ENCODE measurements at regions not wholly inside any gene's neighbourhood (a gene's known extent, or its start where the extent isn't known, plus 50 kb on each side); places are given as distances from the start of the nearest gene placed in this dataset.
"Not testable (repeated sequence)": the region's sequence is repeated elsewhere in the genome, so short reads cannot be mapped to it uniquely, and the experiment has no call there.

DNA sequence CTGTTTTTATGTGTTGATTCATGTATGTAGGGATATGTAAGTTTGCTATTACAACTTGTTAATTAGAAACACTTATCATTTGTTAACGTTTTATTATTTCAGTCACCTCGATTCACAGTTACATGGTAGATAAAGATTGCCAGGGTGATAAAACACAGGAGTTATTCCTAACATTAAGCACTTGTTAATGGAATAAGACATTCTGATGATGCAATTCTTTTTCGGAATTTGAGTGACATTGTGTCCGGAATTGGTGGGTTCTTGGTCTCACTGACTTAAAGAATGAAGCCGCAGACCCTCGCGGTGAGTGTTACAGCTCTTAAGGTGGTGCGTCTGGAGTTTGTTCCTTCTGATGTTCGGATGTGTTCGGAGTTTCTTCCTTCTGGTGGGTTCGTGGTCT is 624.0 kb upstream of the CITED2 start:
- DNase-seq, result not testable (repeated sequence)

DNA sequence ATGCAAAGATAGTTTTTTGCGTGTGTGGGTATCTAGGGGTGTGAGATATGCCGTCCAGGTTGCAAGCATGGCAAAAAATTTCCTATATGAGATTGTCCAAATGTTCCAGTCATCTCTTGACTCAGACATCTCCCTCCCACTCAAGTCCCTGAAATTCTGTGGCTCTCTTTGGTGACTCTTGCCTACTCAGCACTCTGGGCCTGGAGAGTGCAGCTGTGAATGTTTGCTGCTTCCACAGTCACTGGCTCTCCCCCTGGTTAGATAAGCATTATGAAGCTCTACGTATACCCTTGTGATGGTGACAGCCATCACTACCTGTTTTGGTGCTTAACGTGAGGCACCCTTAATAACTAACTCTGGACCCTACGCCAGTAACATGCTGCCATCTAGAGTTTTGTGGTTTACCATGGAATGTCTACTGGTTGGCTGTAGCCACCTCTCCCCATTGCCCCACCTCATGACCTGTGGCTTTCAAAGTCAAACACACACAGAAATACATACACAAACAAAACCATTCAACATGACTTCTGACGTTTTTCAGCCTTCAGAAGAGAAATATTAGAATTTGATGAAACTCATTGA is 621.9 kb upstream of the CITED2 start:
- no peak for DNase-seq

DNA sequence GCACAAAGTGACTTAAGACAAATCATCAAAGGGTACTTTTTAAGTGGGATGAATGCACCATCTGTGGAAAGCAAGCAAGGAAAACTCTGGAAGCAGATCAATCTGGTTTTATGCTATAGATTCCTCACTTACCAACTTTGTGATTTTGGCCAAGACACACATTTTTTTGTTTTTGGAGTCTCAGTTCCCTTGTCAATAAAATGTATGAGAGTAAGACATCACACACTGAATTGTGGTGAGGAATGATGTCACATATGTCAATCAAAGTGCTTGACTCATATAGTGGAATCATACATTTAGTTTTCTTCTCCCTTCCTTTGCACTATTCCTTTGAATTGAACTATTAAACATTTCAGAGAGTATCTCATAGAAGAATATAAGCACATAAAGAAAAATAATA is 620.5 kb upstream of the CITED2 start:
- no peak for DNase-seq

DNA sequence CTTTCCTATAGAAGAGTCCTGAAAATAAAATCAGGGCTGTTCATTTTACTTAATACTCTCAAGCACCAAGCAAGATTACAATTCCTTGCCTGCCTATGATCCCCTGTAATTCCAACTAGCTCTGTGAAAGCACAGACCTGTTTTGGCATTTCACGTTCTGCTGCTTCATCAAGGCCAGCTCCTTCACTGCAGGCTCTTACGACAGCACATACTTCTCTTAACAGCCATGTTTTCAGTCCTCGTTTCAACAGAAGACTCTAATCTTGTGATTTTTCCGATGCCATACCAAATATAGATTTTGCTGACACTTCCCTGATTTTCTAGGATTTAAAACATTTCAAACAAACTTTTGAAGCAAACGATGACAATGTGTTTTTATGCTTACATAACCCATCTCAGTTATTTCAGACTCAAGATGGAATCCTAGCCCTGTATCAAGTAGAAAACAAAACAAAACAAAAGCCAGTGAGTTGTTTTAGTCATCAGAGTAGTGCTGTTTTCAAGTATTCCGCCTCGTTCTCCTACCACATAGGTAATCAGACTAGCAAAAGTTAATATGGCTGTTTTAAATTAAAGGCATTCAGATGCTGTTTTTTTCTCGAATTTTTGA is 616.5 kb upstream of the CITED2 start:
- DNase-seq, result no peak

DNA sequence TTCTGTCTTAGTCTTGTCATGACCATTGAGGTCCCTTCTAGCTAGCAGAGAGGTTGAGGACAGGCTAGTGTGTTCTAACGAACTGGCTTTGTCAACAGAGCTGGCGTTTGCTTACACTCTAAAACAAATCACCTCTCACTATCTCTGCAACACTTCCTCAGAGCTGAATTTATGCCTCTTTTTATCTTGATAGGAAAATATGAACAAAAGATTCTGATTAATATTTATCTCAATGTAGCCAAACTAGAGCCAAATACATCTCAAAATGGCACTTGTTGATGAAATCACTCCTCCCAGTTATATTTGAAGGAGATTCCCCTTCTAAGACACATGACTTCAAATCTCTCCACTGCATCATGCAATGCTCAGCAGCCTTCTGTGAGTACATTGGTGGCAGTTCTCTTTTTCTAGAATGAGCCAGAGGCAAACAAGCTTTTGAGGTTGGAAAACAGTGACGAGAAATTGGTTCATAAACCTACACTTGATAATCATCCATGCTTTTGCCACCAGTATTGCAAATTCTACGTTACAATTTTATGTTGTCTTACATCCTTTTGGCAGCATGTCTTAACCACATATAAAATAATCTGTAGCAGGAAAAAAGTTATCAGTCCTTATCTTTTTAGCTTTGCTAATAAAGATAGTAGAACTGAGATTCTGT is 615.7 kb upstream of the CITED2 start:
- no peak for DNase-seq

DNA sequence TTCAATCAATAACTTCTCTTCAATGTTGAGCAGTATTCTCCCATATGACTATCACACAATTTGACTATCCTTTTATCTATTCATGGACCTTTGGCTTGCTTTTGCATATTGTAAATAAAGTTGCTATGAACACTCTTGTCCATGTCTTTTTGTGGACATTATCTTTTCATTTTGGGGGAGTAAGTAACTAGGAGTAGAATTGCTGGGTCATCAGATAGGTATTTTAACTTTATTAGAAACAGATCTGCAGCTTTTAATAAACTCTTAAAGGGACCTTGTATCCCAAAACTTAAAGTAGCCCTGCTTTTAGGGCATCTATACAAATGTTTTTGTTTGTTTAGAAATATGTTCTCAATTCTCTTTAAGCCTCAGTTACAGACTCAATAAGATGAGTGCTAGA is 614.2 kb upstream of the CITED2 start:
- no peak for DNase-seq

DNA sequence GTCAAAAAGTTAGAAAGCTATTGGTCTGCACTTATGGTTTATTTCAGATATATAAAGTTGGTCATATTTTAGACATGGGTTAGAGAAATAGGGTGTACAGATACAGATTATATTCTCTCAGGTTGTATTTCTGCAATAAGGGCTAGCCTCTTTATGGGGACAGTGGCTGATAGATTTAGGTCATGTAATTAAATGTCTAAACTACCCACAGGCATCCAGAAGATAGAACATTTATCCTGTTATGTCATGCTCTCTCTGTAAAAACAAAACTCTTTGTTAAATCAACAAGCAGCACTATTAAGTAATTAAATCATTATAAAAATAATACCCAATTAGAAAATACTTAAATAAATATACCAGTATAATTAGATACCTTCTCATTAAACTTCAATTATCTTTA is 612.6 kb upstream of the CITED2 start:
- DNase-seq, result no peak

DNA sequence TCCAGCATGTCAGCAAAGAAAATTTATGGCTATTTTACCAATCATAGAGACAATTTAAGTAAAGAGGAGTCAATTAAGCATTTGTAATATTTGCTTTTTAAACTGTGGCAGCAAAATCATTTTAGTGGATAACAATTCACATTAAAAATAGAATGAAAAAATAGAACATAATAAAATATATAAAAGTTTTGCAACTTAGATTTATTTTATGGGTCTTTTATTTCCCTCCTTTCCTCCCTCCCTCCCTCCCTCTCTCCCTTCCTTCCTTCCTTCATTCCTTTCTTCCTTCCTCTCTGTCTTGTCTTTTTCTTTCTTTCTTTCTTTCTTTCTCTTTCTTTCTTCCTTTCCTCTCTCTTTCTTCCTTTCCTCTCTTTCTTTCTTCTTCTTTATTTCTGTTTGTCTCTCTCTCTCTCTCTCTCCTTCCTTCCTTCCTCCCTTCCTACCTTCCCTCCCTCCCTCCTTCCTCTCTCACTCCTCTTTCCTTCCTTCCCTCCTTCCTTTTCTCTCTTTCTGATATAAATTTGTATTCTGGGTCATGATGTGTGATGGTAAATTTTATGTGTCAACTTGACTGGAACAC is 610.9 kb upstream of the CITED2 start:
- no peak for DNase-seq

DNA sequence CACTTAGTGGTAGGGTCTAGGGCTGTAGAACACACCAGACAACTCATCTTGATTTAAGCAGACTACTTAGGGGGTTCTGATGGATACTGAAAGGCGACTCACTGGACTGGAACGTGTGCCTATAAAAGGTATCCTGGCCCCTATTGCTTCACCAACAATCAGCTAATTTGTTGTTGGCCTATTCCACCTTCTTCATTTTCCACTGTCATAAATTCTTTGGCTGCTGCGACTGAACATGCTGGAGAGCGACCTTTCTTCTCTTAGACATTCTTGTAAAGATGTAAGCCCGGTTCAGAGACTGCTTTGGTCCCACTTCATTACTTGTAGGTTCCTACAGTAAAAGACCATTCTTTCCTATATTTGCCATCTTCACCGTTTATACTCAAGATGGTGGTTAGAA is 609.9 kb upstream of the CITED2 start:
- no peak for DNase-seq

DNA sequence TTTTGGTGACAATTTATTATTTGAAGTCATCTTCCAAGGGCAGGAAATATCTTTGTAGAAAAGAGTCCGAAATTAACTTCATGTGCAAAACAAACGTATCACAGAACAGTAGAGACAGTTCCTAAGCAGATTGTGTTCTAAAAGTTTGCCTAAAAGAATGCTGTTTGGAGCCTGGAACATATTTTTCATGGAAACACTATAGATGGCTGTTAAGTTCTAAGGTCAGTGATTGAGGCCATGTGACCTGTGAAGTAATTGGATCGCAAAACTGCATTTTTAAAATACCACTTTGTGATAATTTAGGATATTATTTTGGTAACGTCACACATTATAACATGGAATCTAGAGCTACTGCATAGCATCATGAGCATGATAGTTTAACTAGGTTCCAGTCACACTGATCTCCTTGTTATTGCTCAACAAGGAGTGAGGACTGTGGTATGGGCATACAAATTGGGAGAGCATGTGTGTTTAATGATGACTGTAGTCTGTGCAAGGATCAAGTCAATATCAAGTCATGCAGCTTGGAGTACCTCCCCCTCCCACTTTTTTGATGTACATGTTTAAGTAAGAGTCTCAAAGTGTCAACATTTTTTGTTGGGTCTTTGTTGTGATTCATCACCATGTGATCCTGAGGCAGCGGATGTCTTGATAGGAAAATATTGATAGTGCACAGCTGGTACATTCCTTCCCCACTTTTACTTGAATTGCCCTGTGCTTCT is 609.3 kb upstream of the CITED2 start:
- DNase-seq, result no peak

DNA sequence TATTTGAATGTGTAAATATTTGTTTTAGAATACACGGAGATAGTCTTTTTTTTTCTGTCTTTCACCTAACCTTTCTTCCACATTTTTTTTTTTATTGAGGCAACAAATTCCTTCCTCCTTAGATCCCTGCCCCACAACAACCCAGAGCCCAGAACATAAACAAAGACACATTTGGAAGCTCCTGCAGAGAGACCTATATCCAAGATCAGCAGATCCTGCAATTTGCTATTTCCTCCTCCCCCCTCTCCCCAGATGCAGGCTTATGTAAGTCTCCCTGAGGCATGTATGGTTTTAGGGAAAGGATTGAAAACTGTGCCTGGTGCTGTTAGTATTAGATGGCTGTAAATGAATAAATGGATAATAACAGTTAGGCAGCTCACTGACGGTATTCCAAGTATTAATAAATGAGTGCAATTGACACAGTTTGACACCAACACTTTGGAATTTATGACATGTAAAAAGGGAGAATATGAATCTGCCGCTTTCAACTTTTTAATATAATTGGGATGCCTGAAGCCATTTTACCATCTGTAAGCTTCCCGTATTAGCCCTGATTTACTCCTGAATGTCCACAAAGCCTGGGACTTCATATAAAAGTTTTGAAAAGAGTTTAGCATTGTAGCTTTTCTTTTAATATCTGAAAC is 608.3 kb upstream of the CITED2 start:
- no peak for DNase-seq

DNA sequence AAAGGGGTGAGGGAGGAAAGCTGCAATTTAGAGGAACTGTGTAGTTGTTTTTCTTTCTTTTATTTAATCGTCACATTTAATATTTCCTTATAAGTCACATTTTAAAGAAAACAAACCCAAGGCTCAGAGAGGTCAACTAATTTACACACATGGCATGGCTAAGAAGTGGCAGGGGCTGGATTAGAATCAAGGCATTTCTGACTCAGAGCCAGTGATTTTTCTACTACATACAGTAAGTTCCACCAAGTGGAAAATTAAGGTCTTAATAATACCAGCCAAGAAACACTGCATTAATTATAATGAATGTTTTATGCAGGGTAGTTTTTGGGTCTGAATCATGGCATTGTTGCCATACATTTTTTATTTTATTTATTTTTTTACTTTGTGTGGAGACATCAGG is 607.7 kb upstream of the CITED2 start:
- DNase-seq, result no peak

DNA sequence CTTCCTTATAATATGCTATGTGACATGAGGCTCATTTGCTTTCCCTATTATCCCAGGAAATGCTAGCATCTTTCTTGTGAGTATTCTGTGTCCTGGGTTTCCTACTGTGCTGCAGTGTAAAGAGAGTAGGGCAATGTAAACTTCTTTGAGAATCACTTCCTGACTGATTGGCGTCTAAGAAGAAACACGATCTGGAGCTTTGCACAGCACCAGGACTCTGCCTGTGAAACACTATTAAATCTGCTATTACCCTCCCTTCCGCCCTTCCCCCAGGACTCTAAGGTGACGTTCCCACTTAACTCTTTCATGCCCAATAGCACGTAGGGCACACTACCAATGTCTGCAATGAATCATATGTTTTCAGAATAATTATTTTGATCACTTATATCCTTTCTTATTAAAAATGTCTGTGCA is 607.3 kb upstream of the CITED2 start:
- DNase-seq, result peak; percentile 59

DNA sequence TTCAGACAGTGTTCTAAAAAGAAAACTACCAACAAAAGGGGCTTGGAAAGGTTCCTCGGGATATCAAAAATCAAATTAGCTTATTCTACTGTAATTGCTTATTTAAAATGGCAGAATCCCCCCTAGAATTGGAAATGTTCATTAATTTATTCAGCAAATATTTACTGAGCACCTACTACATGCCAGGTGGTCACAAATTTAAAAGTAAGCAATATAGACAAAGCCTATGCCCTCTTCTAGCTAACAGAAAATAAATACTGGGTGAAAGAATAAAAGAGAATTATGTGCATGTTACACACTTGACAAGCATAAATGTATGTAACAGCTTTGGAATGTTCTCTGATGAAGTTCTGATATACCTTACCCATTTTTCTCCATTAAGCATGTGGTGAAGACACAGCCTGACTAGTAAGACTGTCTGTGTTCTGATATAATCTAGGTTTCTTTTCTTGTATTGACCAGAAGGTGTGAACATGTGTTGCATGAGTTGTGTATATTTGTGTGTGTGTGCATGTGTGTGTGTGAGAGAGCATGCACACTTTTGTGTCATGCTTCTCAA is 606.7 kb upstream of the CITED2 start:
- no peak for DNase-seq

DNA sequence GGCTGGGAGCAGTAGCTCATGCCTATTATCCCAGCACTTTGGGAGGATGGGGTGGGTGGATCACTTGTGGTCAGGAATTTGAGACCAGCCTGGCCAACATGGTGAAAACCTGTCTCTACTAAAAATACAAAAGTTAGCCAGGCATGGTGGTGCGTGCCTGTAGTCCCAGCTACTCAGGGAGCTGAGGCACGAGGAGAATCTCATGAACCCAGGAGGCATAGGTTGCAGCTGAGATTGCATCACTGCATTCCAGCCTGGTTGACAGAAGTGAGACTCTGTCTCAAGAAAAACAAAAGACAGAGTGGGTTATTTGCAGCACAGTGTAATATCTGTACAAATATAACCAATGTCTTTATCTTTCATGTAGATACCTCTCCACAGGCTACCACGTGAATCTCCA is 606.2 kb upstream of the CITED2 start:
- not testable (repeated sequence) for DNase-seq

DNA sequence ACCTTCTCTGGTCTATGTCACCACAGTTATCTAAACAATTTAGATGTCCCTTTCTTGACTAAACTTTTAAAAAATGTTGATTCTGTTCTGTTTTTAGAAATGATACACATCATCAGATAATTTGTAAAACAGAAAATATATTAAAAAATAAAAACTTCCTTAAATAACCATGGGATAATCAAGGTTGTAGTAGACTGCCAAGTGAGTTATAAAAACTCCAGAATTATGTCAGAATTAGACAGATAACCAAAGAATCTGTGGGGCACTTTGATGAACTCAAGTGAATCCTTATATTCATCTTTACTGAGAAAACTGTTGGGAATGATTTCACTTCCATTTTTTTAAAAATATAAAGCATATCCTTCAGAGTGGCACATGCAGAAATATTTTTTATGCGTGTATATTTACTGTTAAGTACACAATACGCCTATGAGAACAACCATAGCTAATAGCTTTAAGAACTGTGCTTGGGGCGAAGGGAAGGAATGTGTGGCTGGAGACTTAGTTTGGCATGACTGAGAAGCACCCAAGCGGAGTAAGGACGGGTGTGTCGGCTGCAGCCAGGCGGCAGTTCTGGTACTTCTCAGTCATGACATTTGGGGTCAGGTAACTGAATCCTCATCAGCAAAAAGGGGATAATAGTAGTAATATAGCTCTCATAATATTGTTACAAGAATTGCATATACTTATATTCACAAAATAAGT is 604.7 kb upstream of the CITED2 start:
- DNase-seq, result no peak

DNA sequence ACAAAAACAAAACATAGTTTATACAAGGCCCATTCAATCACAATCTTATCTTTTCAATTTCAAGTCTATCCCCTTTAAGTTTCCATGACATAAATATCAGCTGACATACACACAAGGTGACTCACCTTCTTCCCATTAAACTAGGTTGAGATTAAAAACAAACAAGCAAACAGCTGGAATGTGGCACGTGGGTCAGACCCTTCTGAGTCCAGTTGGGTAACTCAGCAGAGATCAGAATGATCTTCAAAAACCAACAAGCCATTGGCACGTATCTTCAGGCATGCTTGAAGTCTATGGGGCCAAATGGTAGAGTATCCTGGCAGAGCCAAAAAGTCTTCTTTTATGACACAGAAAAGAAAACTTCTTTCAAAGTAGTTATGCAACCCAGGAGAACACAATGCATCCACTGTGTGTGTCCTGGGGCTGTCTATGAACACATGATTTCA is 603.5 kb upstream of the CITED2 start:
- no peak for DNase-seq

DNA sequence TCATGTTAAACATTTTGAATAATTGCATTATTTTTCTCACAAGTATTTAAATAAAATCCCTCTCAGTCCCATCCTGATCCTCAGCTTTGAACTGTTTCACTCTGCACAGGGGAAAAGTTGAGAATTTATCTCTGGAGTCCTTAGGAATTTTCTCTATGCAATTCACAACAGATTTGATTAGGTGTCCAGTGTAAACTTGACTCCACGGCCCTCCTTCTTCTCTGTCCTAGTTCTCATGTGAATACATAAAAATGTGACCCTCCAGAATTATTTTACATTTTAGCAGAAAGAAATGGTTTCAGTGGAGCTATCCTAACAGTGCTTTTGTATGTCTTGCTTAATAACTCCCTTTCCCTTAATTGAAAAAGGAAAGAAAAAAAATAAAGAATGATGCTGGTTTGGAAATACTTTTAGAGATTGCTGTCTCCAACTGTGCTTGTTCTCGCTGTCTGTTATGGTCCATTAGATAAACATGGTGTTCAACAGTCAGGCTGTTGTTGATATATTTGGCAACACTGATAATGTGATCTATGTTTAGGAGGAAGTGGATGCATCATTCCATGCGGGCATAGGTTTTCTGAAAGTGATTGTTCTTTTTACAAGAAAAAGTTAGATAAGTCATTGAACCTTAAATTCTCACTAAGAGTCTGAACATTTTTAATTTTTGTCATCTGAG is 599.4 kb upstream of the CITED2 start:
- no peak for DNase-seq

DNA sequence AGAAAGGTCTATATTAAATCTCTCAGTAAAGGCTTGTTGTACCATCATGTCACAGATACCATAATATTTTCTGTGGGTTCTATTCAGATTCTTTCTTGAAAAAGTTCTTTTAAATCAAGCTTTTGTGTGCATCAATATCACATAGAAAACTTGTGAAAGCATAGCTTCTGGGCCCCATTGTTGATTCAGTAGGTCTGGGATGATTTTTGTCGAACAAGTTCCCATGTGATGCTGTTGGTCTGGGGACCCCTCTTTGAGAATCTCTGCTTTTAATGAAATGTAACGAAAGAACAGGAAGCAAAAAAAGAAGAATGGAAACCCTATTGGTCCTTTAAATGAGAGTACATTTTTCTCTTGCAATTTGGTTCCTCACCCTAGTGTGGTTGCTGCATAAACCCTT is 597.7 kb upstream of the CITED2 start:
- DNase-seq, result no peak

DNA sequence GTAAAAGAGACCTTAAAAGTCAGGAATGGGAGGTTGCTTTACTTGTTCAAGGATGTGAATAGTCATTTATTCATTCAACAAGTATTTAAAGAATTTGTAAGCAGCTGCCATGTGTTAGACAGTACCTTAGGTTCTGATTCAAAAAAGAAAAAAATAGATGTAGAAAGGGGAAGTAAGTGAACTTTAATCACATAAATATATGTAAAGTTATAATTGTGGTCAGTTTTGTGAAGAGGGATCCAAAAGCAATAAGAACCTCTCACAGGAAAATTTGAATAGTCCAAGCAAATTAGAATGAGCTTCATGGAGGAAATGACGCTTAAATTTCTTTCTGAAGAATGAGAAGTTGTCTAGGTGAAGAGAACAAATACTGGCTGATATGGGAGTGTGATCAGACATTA is 596.1 kb upstream of the CITED2 start:
- no peak for DNase-seq

DNA sequence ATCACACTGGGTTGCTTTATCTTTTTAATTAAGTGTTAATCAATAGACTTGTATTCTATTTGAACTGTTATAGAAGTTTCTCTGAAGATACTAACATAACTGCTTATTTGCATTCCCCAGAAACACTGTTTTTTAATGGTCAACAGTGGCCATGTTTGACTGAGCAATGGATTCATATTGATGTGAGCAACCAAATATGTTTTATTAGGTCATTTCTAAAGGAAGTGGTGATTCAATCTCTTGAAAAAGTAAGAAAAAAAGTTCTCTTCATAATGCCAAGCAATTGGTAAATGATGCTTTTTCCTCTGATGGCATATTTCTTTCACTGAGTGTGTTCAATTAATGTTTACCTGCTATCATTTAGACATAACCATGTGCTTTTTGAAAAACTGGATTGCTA is 593.0 kb upstream of the CITED2 start:
- DNase-seq, result no peak

DNA sequence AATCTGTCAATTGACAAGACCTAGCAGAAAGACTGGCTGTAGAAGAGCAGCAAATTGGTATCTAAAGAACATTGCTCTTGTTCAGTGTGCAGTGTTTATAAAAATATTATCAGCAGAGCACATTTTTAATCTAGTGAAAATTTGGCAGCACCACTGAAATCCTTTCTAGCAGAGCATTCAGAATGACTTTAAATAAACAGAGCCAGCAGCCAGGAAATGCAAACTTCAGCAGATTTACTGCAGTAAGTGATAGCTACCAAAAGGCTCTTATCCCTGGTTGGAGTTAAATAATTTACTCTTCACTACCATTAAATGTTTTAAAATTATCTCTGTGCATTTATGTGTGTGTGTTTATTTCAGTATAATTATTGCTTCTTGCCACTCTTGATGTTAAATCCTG is 590.9 kb upstream of the CITED2 start:
- no peak for DNase-seq
